SK-N-SH (cell line): ENCODE measurements at regions not wholly inside any gene's neighbourhood (a gene's known extent, or its start where the extent isn't known, plus 50 kb on each side); places are given as distances from the start of the nearest gene placed in this dataset.

Source experiments
- CTCF ChIA-PET: fragments of 300-600, 350-600 bp; formaldehyde crosslinking; extraction: SDS; loops from one replicate; lab custom pipeline; 2021; lab: Yijun Ruan, JAX
- POLR2A ChIA-PET: fragments of 350-600 bp; sonication (Branson Sonifier 250); formaldehyde crosslinking; extraction: SDS; loops from one replicate; lab custom pipeline; 2020; ENCODE audit warnings: antibody characterized with exemption, inconsistent platforms; lab: Yijun Ruan, JAX
- DNase-seq: peaks from one replicate; pipeline ENCODE4 v3.0.0; 2012
- H2AFZ ChIP-seq: fragments of 200-600 bp; sonication (generic); 2 replicates; pipeline ENCODE4 v1.8.1; 2016; ENCODE audit warnings: antibody characterized with exemption, mild to moderate bottlenecking, low read depth
- H3F3A ChIP-seq: fragments of 200-600 bp; sonication (generic); replicated peaks from 2 replicates; pipeline ENCODE3; 2016; ENCODE audit warnings: antibody characterized with exemption, mild to moderate bottlenecking; ENCODE audit not compliant: insufficient read depth
- H3K27ac ChIP-seq, 2 experiments: fragments of 200-500 bp in 1 of 2; fragments of 200-600 bp in 1 of 2; sonication (Bioruptor generic) in 1 of 2; sonication (generic), shearing (Covaris generic) in 1 of 2; 2 replicates each; pipeline versions ENCODE4 v1.5.1 to v1.6.1; 2014 to 2016; ENCODE audit warnings: low read depth in 2 of 2, inconsistent platforms in 1 of 2, low read length in 1 of 2, mild to moderate bottlenecking in 1 of 2, mixed read lengths in 1 of 2
- H3K27me3 ChIP-seq: fragments of 200-600 bp; sonication (generic), shearing (Covaris generic); 2 replicates; pipeline ENCODE4 v1.6.1; 2016; ENCODE audit warnings: mixed run types; ENCODE audit not compliant: insufficient read depth
- H3K36me3 ChIP-seq, 2 experiments: fragments of 200-500 bp in 1 of 2; fragments of 200-600 bp in 1 of 2; sonication (Bioruptor generic) in 1 of 2; sonication (generic) in 1 of 2; replicated peaks in 1 of 2; 2 replicates each; pipeline versions ENCODE3 to v1.5.1; 2014 to 2016; ENCODE audit warnings: low read length in 1 of 2, mild to moderate bottlenecking in 1 of 2; ENCODE audit not compliant: insufficient read depth in 2 of 2, control insufficient read depth in 1 of 2
- H3K4me1 ChIP-seq, 2 experiments: fragments of 200-500 bp in 1 of 2; fragments of 200-600 bp in 1 of 2; sonication (Bioruptor generic) in 1 of 2; sonication (generic), shearing (Covaris generic) in 1 of 2; 2 replicates each; pipeline versions ENCODE4 v1.5.1 to v1.6.1; 2014 to 2016; ENCODE audit warnings: low read depth in 1 of 2, low read length in 1 of 2, mixed run types in 1 of 2; ENCODE audit not compliant: insufficient read depth in 2 of 2, control insufficient read depth in 1 of 2
- H3K4me2 ChIP-seq: fragments of 200-600 bp; sonication (generic), shearing (Covaris generic); 2 replicates; pipeline ENCODE4 v1.6.1; 2017; ENCODE audit warnings: mixed run types
- H3K4me3 ChIP-seq, 2 experiments: fragments of 200-500 bp in 1 of 2; fragments of 200-600 bp in 1 of 2; sonication (Bioruptor generic) in 1 of 2; sonication (generic), shearing (Covaris generic) in 1 of 2; 2 replicates each; pipeline versions ENCODE4 v1.5.1 to v1.8.1; 2014 to 2016; ENCODE audit warnings: low read depth in 2 of 2, inconsistent platforms in 1 of 2, low read length in 1 of 2, mild to moderate bottlenecking in 1 of 2, mixed read lengths in 1 of 2, moderate library complexity in 1 of 2
- H3K79me2 ChIP-seq: fragments of 200-600 bp; sonication (generic); 2 replicates; pipeline ENCODE4 v1.8.1; 2017; ENCODE audit warnings: mild to moderate bottlenecking; ENCODE audit not compliant: insufficient read depth
- H3K9ac ChIP-seq: fragments of 200-600 bp; sonication (generic); 2 replicates; pipeline ENCODE4 v1.6.1; 2017; ENCODE audit warnings: mixed run types
- H3K9me2 ChIP-seq: fragments of 200-600 bp; sonication (generic); 2 replicates; pipeline ENCODE4 v1.6.1; 2017; ENCODE audit warnings: mixed run types
- H3K9me3 ChIP-seq: fragments of 200-600 bp; sonication (generic); 2 replicates; pipeline ENCODE4 v1.6.1; 2017; ENCODE audit warnings: mixed run types, mild to moderate bottlenecking, moderate library complexity
- H4K20me1 ChIP-seq: fragments of 200-600 bp; sonication (generic); 2 replicates; pipeline ENCODE4 v1.6.1; 2017; ENCODE audit warnings: mild to moderate bottlenecking, mixed run types; ENCODE audit not compliant: insufficient read depth
- CTCF ChIP-seq: fragments of 200-600 bp; sonication (generic); IDR thresholded peaks from 2 replicates; pipeline ENCODE4 v1.6.1; 2017; ENCODE audit warnings: antibody characterized with exemption, mild to moderate bottlenecking, moderate library complexity
- EZH2phosphoT487 ChIP-seq: fragments of 200-600 bp; sonication (generic); IDR thresholded peaks from 2 replicates; pipeline ENCODE4 v1.6.1; 2017; ENCODE audit warnings: low read depth, mixed run types, mild to moderate bottlenecking, antibody characterized with exemption, moderate library complexity, borderline replicate concordance
- FOSL2 ChIP-seq: IDR thresholded peaks from 2 replicates; pipeline ENCODE4 v1.4.0; 2012; ENCODE audit warnings: low read depth, mild to moderate bottlenecking, moderate library complexity, borderline replicate concordance
- FOXM1 ChIP-seq: IDR thresholded peaks from 2 replicates; pipeline ENCODE4 v1.4.0; 2012; ENCODE audit warnings: low read depth, mild to moderate bottlenecking
- GATA2 ChIP-seq: sonication (generic); formaldehyde crosslinking; IDR thresholded peaks from 2 replicates; pipeline ENCODE4 v1.5.0; 2020; ENCODE audit warnings: mild to moderate bottlenecking, missing genetic modification reagents
- JUND ChIP-seq: IDR thresholded peaks from 2 replicates; pipeline ENCODE4 v1.4.0; 2012
- MAX ChIP-seq: IDR thresholded peaks from 2 replicates; pipeline ENCODE4 v1.4.0; 2012; ENCODE audit warnings: low read depth
- MEF2A ChIP-seq: IDR thresholded peaks from 2 replicates; pipeline ENCODE4 v1.4.0; 2012; ENCODE audit warnings: low read depth, borderline replicate concordance
- MXI1 ChIP-seq: IDR thresholded peaks from 2 replicates; pipeline ENCODE4 v1.6.1; 2012; ENCODE audit warnings: mild to moderate bottlenecking, low read depth, low read length, improper control_type of control experiment
- RCOR1 ChIP-seq: fragments of 150-350 bp; IDR thresholded peaks from 2 replicates; pipeline ENCODE4 v1.6.1; 2017; ENCODE audit warnings: antibody characterized with exemption, low read length
- RXRA ChIP-seq: IDR thresholded peaks from 2 replicates; pipeline ENCODE4 v1.4.0; 2012; ENCODE audit warnings: low read depth, mild to moderate bottlenecking, borderline replicate concordance
- SIN3A ChIP-seq: IDR thresholded peaks from 2 replicates; pipeline ENCODE4 v1.6.1; 2012; ENCODE audit warnings: low read depth, mild to moderate bottlenecking, low read length, moderate library complexity, borderline replicate concordance
- SMC3 ChIP-seq: IDR thresholded peaks from 2 replicates; pipeline ENCODE4 v1.6.1; 2012; ENCODE audit warnings: low read depth, low read length, improper control_type of control experiment
- TAF1 ChIP-seq: IDR thresholded peaks from 2 replicates; pipeline ENCODE4 v1.6.1; 2012; ENCODE audit warnings: low read depth, mild to moderate bottlenecking, low read length, moderate library complexity, borderline replicate concordance
- TCF12 ChIP-seq: IDR thresholded peaks from 2 replicates; pipeline ENCODE4 v1.4.0; 2012
- TEAD4 ChIP-seq: IDR thresholded peaks from 2 replicates; pipeline ENCODE4 v1.4.0; 2012; ENCODE audit warnings: mild to moderate bottlenecking, borderline replicate concordance; ENCODE audit not compliant: insufficient read depth
- ZBTB33 ChIP-seq: IDR thresholded peaks from 2 replicates; pipeline ENCODE4 v1.4.0; 2012; ENCODE audit warnings: low read depth, borderline replicate concordance
- WGBS: methylation state at CpG from one replicate; pipeline ENCODE4 v1.1.6; 2017; ENCODE audit warnings: low lambda C conversion rate; 5-methylcytosine and 5-hydroxymethylcytosine counted together
- TF ChIP-seq, protein P1 (sequence below): fragments of 150-350 bp; IDR thresholded peaks from 2 replicates; pipeline ENCODE4 v1.6.1; 2016; ENCODE audit warnings: mild to moderate bottlenecking, low read depth, low read length

GRCh38 chr16:16923479-16923878 is 544.5 kb downstream of the NPIPA7 start (continued):
- TF ChIP-seq FOSL2 (no peak), TEAD4 (no peak), SIN3A (no peak)
- TF ChIP-seq, protein P1, sequence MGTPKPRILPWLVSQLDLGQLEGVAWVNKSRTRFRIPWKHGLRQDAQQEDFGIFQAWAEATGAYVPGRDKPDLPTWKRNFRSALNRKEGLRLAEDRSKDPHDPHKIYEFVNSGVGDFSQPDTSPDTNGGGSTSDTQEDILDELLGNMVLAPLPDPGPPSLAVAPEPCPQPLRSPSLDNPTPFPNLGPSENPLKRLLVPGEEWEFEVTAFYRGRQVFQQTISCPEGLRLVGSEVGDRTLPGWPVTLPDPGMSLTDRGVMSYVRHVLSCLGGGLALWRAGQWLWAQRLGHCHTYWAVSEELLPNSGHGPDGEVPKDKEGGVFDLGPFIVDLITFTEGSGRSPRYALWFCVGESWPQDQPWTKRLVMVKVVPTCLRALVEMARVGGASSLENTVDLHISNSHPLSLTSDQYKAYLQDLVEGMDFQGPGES: no peak
- TF ChIP-seq, all 33 proteins: peak for 0

- no peak for DNase-seq
- H4K20me1 ChIP-seq: no peaks in the 10 kb centered on the region
- no peak overlapping the region for H3K9ac ChIP-seq
- TF ChIP-seq EZH2phosphoT487 (no peak), ZBTB33 (no peak), SMC3 (no peak), TCF12 (no peak), JUND (no peak), MXI1 (no peak), GATA2 (CRISPR knock-in tag) (no peak), MEF2A (no peak)
- no peaks in the 10 kb centered on the region for H3K9me3 ChIP-seq
- H3K4me2 ChIP-seq: no peak overlapping the region
- no peaks in the 10 kb centered on the region for H3K9me2 ChIP-seq
- H3K4me3 ChIP-seq: no peak overlapping the region
- H2AFZ ChIP-seq: no peak overlapping the region
- no peaks in the 10 kb centered on the region for H3K36me3 ChIP-seq
- H3K27me3 ChIP-seq: no peaks in the 10 kb centered on the region
- ChIA-PET POLR2A (no interaction called here), CTCF (no interaction called here)
- H3K27ac ChIP-seq: no peak overlapping the region
- no peaks in the 10 kb centered on the region for H3K79me2 ChIP-seq
- H3K4me1 ChIP-seq: no peaks in the 10 kb centered on the region
- H3F3A ChIP-seq: no peaks in the 10 kb centered on the region
- 17% methylated on average over 4 of the region's 4 CpGs for WGBS
These were observed 545.7 kb downstream of the NPIPA7 start for GRCh38 chr16:16924613-16925012.

DNA sequence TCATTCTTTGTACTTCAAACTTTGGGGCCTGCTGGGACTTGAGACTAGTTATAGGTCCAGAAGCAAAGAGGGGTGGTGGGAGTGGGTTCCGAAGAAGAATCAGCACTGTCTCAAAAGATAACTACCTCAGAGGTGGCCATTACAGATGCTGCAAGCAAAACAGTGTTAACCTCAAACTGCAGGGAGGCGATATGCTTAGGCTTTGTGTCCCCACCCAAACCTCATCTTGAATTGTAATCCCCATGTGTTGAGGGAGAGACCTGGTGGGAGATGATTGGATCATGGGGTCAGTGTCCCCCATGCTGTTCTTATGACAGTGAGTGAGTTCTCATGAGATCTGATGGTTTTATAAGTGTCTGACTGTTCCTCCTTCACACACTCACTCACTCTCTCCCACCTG is 545.3 kb downstream of the XYLT1 start:
- POLR2A ChIA-PET: no interaction called here
- no peak overlapping the region for H3K4me2 ChIP-seq
- no peak overlapping the region for H2AFZ ChIP-seq
- CTCF ChIA-PET: no interaction called here
- no peak overlapping the region for H3K27ac ChIP-seq
- WGBS: 63% methylated on average over 2 of the region's 2 CpGs
- no peaks in the 10 kb centered on the region; a peak in 1 of 4 replicates for H3K4me1 ChIP-seq
- H3K79me2 ChIP-seq: no peaks in the 10 kb centered on the region
- no peak for DNase-seq
- H3K4me3 ChIP-seq: no peak overlapping the region
- H3F3A ChIP-seq: no peaks in the 10 kb centered on the region
- H3K36me3 ChIP-seq: no peaks in the 10 kb centered on the region
- H3K9me3 ChIP-seq: no peaks in the 10 kb centered on the region
- no peaks in the 10 kb centered on the region for H4K20me1 ChIP-seq
- H3K9me2 ChIP-seq: no peaks in the 10 kb centered on the region
- no peaks in the 10 kb centered on the region for H3K27me3 ChIP-seq
- no peak overlapping the region for H3K9ac ChIP-seq
- TF ChIP-seq RXRA (no peak), CTCF (no peak), EZH2phosphoT487 (no peak), RCOR1 (no peak), TAF1 (no peak), FOXM1 (no peak), TEAD4 (no peak), MXI1 (no peak), MAX (no peak)
